ENCODE measurements at regions not wholly inside any gene's neighbourhood (a gene's known extent, or its start where the extent isn't known, plus 50 kb on each side); places are given as distances from the start of the nearest gene placed in this dataset.

- TF ChIP-seq CTCF (IDR thresholded peaks at IDR 0.05; ENCODE audit: insufficient read depth, low read length, poor library complexity, severe bottlenecking) = no peak
- no peak for TF ChIP-seq EZH2phosphoT487 (conservative IDR thresholded peaks at IDR 0.05; ENCODE audit: low read length)
These were observed 102.1 kb upstream of the NT5E start for GRCh38 chr6:85347812-85348211.
